Cardiac fibroblast (primary cell): ENCODE measurements at regions not wholly inside any gene's neighbourhood (a gene's known extent, or its start where the extent isn't known, plus 50 kb on each side); places are given as distances from the start of the nearest gene placed in this dataset.

ENCODE experiments used
- DNase-seq, 2 donors: peaks; one replicate each; pipeline versions ENCODE4 v3.0.0 to v3.0.0-alpha.2; 2010; ENCODE audit warnings: low read depth in 2 of 2
- H3K4me3 ChIP-seq, 2 donors: replicated peaks in 1 of 2; 1 replicate in 1 of 2; 2 replicates in 1 of 2; pipeline ENCODE4 v1.5.1; 2011; ENCODE audit warnings: low read depth in 2 of 2, low read length in 2 of 2, mild to moderate bottlenecking in 2 of 2, moderate library complexity in 1 of 2
- TF ChIP-seq, protein P1 (sequence below): IDR thresholded peaks from one replicate; pipeline ENCODE4 v1.5.1; 2011; ENCODE audit warnings: low read depth, mild to moderate bottlenecking, low read length, inconsistent platforms

- no peak for DNase-seq
- TF ChIP-seq, protein P1, sequence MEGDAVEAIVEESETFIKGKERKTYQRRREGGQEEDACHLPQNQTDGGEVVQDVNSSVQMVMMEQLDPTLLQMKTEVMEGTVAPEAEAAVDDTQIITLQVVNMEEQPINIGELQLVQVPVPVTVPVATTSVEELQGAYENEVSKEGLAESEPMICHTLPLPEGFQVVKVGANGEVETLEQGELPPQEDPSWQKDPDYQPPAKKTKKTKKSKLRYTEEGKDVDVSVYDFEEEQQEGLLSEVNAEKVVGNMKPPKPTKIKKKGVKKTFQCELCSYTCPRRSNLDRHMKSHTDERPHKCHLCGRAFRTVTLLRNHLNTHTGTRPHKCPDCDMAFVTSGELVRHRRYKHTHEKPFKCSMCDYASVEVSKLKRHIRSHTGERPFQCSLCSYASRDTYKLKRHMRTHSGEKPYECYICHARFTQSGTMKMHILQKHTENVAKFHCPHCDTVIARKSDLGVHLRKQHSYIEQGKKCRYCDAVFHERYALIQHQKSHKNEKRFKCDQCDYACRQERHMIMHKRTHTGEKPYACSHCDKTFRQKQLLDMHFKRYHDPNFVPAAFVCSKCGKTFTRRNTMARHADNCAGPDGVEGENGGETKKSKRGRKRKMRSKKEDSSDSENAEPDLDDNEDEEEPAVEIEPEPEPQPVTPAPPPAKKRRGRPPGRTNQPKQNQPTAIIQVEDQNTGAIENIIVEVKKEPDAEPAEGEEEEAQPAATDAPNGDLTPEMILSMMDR = no peak
- no peak overlapping the region for H3K4me3 ChIP-seq
Measured at GRCh38 chr5:77948476-77948875, 172.3 kb upstream of the TBCA start.

DNA sequence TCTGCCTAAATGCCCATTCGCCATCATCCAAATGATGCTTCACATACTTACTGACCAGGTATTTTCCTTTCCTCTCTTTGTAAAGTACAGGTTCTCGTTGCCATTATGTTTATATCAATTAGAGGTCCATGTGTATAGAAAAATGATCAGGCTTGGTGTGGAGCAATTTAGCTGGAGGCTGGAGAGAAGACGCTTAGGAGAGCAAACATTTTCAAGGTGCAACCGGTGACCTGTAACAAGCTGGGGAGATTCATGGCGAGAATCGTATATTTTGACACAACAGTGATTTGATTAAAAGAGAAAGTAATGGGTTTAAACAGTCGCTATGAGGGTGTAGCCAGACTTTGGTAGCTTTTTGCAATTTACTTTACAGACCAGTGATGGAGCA is 170.9 kb upstream of the TBCA start:
- no peak for DNase-seq
- no peak overlapping the region for H3K4me3 ChIP-seq
- TF ChIP-seq, protein P1 = no peak

- no peak overlapping the region for H3K4me3 ChIP-seq
- TF ChIP-seq, protein P1 = no peak
- no peak for DNase-seq
Measured at GRCh38 chr5:77946381-77947040, 170.4 kb upstream of the TBCA start.

- no peak for DNase-seq
- TF ChIP-seq, protein P1 = no peak
- no peak overlapping the region for H3K4me3 ChIP-seq
Measured at GRCh38 chr5:77945874-77946273, 169.7 kb upstream of the TBCA start.

DNA sequence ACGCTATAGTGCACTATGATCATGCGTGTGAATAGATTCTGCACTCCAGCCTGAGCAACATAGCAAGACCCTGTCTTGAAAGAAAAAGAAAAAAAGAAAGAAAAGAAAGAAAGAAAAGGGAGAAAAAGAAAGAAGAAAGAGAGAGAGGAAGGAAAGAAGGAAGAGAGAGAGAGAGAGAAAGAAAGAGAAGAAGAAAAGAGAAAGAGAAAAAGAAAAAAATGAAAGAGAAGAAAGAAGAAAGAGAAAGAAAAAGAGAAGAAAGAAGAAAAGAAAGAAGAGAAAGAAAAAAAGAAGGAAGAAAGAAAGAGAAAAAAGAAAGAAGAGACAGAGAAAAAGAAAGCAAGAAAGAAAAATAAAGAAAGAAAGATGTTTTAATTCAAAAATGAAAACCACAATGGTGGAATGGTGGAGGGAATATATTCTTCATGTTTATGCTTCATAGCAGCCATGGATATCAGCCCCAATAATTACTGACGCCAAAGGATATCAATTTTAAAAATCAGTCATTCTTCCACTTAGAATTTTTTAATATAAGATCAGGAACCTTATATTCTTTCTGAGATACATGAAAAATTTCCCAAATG is 168.7 kb upstream of the TBCA start:
- TF ChIP-seq, protein P1 = no peak
- DNase-seq = no peak
- no peak overlapping the region for H3K4me3 ChIP-seq

DNA sequence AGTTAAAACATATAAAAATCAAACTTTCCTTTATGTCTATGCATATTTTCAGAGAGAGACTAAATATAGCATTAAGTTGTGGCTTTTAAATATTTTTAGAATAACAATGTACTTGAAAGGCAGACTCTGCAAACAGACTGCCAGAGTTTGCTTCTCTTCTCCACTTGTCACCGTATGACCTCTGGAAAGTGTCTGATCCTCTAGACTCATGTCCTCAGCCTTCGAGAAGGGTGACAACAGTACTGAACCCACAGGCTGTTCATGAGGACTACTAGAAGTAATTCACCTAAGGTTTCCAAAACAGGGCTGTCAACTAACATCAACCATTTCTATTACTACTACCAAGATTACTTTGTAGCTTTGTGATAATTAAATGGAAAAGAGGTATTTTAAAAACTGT is 167.7 kb upstream of the TBCA start:
- H3K4me3 ChIP-seq = no peak overlapping the region
- TF ChIP-seq, protein P1 = no peak
- no peak for DNase-seq
